ENCODE measurements at regions not wholly inside any gene's neighbourhood (a gene's known extent, or its start where the extent isn't known, plus 50 kb on each side); places are given as distances from the start of the nearest gene placed in this dataset.
A peak's percentile ranks its signal among the peaks of the same experiment; 100 is the strongest.

DNA sequence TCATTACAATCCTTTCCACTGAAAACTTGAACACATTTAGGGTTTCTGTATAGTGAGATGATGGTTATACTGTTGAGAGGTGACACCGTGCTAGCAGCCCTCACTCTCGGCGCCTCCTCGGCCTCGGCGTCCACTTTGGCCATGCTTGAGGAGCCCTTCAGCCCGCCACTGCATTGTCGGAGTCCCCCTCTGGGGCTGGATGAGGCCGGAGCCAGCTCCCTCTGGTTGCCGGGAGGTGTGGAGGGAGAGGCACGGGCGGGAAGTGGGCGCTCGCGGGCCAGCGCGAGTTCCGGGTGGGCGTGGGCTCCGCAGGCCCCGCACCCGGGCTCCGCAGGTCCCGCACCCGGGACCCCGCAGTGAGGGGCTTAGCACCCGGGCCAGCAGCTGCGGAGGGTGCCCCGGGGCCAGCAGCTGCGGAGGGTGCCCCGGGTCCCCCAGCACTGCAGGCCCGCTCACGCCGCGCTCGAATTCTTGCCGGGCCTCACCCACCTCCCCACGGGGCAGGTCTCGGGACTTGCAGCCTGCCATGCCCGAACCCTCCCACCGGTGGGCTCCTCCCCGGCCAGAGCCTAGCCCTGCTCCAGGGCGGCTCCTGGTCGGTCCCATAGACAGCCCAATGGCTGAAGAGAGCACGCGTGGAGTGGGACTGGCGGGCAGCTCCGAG, 145.9 kb upstream of the ZNF608 start:
- TF ChIP-seq POLR2A (IDR thresholded peaks at IDR 0.05), result no peak
- Histone ChIP-seq H3K4me1 (peaks cover 0 to 9% (median 0%) of the 10 kb centered on the region in 4 donors), H3K27me3 (no peaks in the 10 kb centered on the region), H3K9me3 (no peaks in the 10 kb centered on the region), H3K36me3 (no peaks in the 10 kb centered on the region), H3K27ac (no peak overlapping the region), H3K4me3 (no peak overlapping the region)
- WGBS, 2 donors, result 98% methylated on average over 13 to 35 of the region's 48 CpGs
- no peak for DNase-seq (ENCODE audit: low spot score in 2 of 2)

DNA sequence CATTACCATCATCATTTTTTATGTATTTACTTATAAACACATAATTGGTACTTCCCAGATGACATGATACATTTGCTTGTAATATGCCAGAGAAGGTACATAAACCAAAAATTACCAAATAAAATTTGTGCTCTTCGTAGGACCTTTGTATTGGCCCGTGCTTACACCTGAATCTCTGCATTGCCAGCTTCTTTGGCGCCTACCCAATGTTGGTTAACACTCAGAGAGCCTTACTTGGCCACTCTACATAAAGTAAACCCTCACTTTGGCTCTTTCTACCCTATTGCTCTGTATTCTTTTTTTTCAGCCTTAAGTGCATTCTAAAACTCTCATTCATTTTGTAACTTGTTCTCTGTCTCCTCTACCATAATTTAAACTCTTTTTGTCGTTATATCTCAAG, 148.1 kb upstream of the ZNF608 start:
- WGBS, 2 donors, result 92 to 100% methylated on average over 4 of the region's 4 CpGs
- no peak overlapping the region for H3K27ac ChIP-seq
- TF ChIP-seq, protein P1, sequence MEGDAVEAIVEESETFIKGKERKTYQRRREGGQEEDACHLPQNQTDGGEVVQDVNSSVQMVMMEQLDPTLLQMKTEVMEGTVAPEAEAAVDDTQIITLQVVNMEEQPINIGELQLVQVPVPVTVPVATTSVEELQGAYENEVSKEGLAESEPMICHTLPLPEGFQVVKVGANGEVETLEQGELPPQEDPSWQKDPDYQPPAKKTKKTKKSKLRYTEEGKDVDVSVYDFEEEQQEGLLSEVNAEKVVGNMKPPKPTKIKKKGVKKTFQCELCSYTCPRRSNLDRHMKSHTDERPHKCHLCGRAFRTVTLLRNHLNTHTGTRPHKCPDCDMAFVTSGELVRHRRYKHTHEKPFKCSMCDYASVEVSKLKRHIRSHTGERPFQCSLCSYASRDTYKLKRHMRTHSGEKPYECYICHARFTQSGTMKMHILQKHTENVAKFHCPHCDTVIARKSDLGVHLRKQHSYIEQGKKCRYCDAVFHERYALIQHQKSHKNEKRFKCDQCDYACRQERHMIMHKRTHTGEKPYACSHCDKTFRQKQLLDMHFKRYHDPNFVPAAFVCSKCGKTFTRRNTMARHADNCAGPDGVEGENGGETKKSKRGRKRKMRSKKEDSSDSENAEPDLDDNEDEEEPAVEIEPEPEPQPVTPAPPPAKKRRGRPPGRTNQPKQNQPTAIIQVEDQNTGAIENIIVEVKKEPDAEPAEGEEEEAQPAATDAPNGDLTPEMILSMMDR (IDR thresholded peaks at IDR 0.05), result no peak
- TF ChIP-seq POLR2A (IDR thresholded peaks at IDR 0.05) (no peak), EP300 (IDR thresholded peaks at IDR 0.05) (no peak)
- no peaks in the 10 kb centered on the region for H3K9me3 ChIP-seq
- no peaks in the 10 kb centered on the region for H3K27me3 ChIP-seq
- H3K4me1 ChIP-seq, result peaks cover 0 to 2% (median 0%) of the 10 kb centered on the region in 4 donors
- H3K4me3 ChIP-seq, result no peak overlapping the region
- H3K36me3 ChIP-seq, result no peaks in the 10 kb centered on the region
- no peak for DNase-seq (ENCODE audit: low spot score in 2 of 2)

DNA sequence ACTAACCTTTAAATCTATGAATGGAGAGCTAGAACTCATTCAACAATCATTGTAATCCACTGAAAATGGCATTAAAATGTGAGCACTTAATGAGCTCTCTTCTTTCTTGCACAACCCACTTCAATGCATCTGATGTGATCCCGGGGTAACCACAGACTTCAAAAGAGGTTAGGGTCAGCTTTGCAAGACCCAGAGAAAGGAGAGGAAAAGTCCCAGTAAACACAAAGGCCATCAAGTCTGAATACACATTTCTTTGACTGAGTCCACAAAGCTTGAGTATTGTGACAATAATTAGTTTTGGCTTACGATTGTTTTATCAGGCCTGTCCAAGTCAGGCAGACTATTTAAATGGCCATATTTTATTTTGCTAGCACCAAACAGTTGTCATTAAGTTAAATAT, 148.8 kb upstream of the ZNF608 start:
- TF ChIP-seq, protein P1 (IDR thresholded peaks at IDR 0.05), result no peak
- no peak for TF ChIP-seq EP300 (IDR thresholded peaks at IDR 0.05)
- no peak for TF ChIP-seq POLR2A (IDR thresholded peaks at IDR 0.05)
- H3K36me3 ChIP-seq, result no peaks in the 10 kb centered on the region
- no peaks in the 10 kb centered on the region for H3K27me3 ChIP-seq
- WGBS, 2 donors, result 43 to 52% methylated on average over 2 of the region's 2 CpGs
- DNase-seq (ENCODE audit: low spot score in 2 of 2), result no peak
- no peak overlapping the region for H3K4me3 ChIP-seq
- no peak overlapping the region for H3K27ac ChIP-seq
- H3K9me3 ChIP-seq, result no peaks in the 10 kb centered on the region
- no peaks in the 10 kb centered on the region for H3K4me1 ChIP-seq

DNA sequence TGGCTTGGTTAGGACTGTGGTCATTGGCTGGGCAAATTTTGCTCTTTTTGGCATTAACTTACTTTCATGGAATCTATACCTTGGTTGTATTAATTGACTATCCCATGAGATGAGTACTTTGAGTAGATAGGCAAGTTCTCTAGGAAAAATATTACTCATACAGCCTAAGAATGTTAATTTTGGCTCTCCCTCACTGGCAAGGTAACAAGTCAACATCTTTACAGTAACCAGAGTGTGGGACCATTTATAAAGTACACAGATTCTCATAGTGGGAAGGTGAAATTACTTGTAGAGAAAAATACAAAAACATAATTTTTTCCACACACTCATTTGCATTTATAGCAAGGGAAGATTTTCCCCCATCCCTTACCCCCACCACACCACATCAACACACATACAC, 154.6 kb upstream of the ZNF608 start:
- Histone ChIP-seq H3K9me3 (no peaks in the 10 kb centered on the region), H3K36me3 (no peaks in the 10 kb centered on the region), H3K4me3 (no peak overlapping the region), H3K27me3 (no peaks in the 10 kb centered on the region), H3K27ac (no peak overlapping the region), H3K4me1 (peaks cover 0 to 22% (median 17%) of the 10 kb centered on the region in 4 donors)
- TF ChIP-seq POLR2A (IDR thresholded peaks at IDR 0.05) (no peak), EP300 (IDR thresholded peaks at IDR 0.05) (no peak)
- TF ChIP-seq, protein P1 (IDR thresholded peaks at IDR 0.05), result no peak
- no peak for DNase-seq (ENCODE audit: low spot score in 2 of 2)

DNA sequence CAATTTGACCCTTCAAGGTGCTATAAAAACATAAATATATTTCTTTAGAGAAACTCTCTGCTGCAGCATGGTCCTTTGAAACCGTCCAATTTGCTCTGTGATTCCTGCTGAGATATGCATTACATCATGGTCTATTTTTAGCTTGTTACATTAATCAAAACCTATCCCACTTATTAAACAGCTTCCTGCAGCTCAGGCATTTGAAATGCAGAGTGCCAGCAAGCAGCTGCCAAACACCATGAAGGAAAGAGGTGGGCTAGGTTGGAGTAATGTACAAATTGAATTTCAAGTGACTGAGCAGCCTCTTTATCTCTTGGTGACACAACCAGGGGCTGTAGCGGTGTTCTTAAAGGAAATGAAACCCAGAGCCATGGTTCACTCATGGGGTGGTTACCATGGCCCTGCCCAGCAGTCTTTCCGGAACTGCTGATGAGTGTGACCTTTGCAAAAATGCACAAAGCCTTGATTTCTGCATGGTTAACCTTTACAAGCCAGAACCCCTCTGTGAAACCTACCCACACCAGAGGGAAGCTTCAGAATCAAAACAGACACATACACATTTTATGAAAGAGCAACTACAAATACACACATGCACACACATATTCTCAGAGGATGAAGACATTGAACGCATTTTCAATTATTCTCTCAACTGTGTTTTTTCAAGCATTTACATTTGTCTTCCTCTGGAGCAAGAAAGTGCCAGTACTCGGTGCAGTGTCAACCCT, 155.8 kb upstream of the ZNF608 start:
- no peak for TF ChIP-seq POLR2A (IDR thresholded peaks at IDR 0.05)
- TF ChIP-seq EP300 (IDR thresholded peaks at IDR 0.05), result peak in 1 of 2 donors; percentile 13
- H3K4me3 ChIP-seq, result no peak overlapping the region
- no peaks in the 10 kb centered on the region for H3K27me3 ChIP-seq
- 22 to 33% methylated on average over 5 of the region's 5 CpGs for WGBS, 2 donors
- no peaks in the 10 kb centered on the region for H3K36me3 ChIP-seq
- no peaks in the 10 kb centered on the region for H3K9me3 ChIP-seq
- no peak for DNase-seq (ENCODE audit: low spot score in 2 of 2)
- peaks cover 3 to 33% (median 27%) of the 10 kb centered on the region in 4 donors for H3K4me1 ChIP-seq
- H3K27ac ChIP-seq, result peak overlapping the region in 2 of 4 donors; percentile 38 to 70

All from tibial nerve (tissue), 4 donors.